LNCaP clone FGC (cell line): ENCODE measurements at regions not wholly inside any gene's neighbourhood (a gene's known extent, or its start where the extent isn't known, plus 50 kb on each side); places are given as distances from the start of the nearest gene placed in this dataset.
"Not testable (repeated sequence)": the region's sequence is repeated elsewhere in the genome, so short reads cannot be mapped to it uniquely, and the experiment has no call there.

ENCODE experiments used
- DNase-seq: peaks from one replicate; pipeline ENCODE4 v3.0.0-alpha.2; 2011; ENCODE audit warnings: low read depth
- H3K4me3 ChIP-seq: 2 replicates; pipeline ENCODE4 v1.5.1; 2011; ENCODE audit warnings: mild to moderate bottlenecking, low read depth, low read length, control low read depth
- CTCF ChIP-seq: IDR thresholded peaks from 2 replicates; pipeline ENCODE4 v1.5.1; 2012; ENCODE audit warnings: mild to moderate bottlenecking; ENCODE audit not compliant: control insufficient read depth, insufficient read depth; ENCODE audit errors: extremely low read depth

GRCh38 chr4:94039226-94039625 lies 168.4 kb upstream of the SMARCAD1 start:
- no peak overlapping the region for H3K4me3 ChIP-seq
- no peak for TF ChIP-seq CTCF
- no peak for DNase-seq

DNA sequence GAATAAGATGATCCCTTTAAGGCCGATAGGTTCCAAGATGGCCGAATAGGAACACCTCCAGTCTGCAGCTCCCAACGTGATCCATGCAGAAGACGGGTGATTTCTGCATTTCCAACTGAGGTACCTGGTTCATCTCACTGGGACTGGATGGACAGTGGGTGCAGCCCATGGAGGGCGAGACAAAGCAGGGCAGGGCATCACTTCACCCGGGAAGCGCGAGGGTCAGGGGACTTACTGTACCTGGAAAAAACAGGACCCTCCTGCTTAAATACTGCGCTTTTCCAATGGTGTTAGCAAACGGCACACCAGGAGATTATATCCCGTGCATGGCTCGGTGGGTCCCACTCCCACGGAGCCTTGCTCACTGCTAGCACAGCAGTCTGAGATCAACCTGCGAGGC lies 163.2 kb upstream of the SMARCAD1 start:
- not testable (repeated sequence) for DNase-seq, H3K4me3 ChIP-seq

DNA sequence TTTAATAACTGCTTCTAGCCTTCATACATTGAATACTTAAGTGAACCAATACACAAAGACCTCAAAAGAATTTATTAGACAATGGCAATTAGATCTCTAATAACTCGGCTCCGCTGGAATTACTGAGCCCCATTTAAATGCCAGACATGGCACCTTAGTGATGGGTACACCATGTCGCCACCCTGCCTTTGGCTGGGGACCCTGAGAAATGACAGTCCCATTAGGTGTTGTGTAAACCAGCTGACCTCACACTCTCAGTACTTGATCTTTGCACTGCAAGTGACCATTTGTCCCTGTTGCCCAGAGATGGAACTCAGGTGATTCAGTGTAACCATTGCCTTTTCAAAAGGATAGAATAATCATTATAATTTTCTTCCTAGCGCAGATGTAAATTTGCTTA lies 144.6 kb upstream of the SMARCAD1 start:
- DNase-seq, result no peak
- no peak overlapping the region for H3K4me3 ChIP-seq
- no peak for TF ChIP-seq CTCF

DNA sequence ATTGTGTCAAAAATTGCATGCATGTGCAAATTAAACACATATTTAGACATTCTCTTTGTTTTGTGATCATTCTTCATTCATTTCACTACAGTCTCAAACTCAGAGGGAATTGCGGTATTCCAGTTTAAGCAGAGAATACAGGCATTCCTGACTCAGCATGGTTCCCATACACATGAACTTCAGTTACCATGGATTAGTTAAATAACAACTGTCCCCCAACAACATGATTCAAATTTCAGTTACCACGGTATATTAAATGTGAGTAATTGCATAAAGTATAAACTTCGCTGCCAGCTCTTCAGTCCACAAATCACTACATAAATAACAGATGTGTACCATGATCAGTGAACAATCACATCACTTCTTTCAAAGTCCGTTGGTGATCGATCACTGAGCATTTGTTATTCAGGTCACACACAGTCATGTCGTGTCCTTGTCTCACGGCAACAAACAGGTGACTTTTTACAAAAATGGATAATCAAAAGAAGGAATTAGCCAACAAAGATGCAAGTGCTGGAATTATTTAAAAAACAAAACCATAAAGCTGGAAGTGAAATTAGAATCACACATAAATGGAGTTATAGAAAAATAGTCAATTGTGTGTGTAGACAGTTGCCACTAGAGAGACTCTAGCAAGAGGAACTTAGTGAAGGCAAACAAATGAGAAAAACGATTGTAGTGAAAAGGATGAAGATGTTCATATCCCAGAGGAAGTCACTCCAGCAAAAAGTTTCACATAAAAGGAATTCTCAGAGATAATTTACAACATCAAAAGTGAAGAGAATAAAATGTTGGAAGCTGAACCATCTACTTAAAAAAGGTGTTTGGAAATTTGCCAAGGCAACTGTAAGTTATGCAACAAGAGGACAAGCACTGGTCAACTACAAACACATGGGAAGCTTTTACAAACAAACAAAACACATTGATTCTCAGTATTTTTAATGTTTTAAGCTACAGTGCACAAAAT lies 138.6 kb upstream of the SMARCAD1 start:
- no peak for TF ChIP-seq CTCF
- no peak for DNase-seq
- no peak overlapping the region for H3K4me3 ChIP-seq

DNA sequence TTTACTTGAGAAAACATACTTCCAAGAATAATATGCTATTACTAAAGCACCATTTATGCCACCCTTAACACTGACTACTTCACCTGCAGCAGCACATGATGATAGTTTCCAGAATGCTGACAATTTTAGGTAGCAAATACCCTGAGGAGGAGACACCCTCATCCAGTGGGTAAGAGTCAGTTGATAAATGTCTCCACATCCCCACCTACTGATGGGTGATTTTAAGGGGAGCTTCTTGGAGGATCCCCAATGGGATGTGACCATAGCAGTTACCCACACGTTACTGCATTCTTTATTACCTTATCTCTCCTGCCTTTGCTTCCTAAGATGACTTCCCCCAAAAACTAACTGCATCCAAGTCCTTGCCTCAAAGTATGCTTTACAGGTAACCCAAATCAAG lies 131.2 kb upstream of the SMARCAD1 start:
- TF ChIP-seq CTCF, result no peak
- no peak for DNase-seq
- no peak overlapping the region for H3K4me3 ChIP-seq

- TF ChIP-seq CTCF, result no peak
- DNase-seq, result no peak
- H3K4me3 ChIP-seq, result no peak overlapping the region
Measured at GRCh38 chr4:94084155-94084554, 123.5 kb upstream of the SMARCAD1 start.

DNA sequence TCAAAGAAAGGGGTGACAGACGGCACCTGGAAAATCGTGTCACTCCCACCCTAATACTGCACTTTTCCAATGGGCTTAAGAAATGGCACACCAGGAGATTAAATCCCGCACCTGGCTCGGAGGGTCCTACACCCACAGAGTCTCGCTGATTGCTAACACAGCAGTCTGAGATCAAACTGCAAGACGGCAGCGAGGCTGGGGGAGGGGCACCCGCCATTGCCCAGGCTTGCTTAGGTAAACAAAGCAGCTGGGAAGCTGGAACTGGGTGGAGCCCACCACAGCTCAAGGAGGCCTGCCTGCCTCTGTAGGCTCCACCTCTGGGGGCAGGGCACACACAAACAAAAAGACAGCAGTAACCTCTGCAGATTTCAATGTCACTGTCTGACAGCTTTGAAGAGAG lies 108.5 kb upstream of the SMARCAD1 start:
- not testable (repeated sequence) for H3K4me3 ChIP-seq, DNase-seq

DNA sequence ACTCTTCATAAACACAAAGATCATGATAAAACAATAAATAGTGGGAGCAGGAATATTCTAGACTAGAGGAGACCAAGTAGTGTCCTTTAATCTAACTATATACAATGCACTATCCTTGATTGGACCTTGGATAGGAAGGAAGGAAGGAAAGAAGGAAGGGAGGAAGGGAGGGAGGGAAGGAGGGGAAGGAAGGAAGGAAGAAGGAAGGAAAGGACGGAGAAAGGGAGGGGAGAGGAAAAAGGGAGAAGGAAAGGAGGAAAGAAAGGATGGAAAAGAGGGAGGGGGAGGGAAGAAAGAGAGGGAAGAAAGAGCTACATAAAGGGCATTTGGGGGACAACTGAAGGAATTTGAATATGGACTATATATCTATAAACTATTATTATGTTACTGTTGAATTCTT lies 95.0 kb upstream of the SMARCAD1 start:
- DNase-seq, result no peak
- TF ChIP-seq CTCF, result no peak
- no peak overlapping the region for H3K4me3 ChIP-seq
